Psoas muscle (tissue), 7 donors: ENCODE measurements at regions not wholly inside any gene's neighbourhood (a gene's known extent, or its start where the extent isn't known, plus 50 kb on each side); places are given as distances from the start of the nearest gene placed in this dataset.
"Not testable (repeated sequence)": the region's sequence is repeated elsewhere in the genome, so short reads cannot be mapped to it uniquely, and the experiment has no call there.

Source experiments
- ATAC-seq, 4 donors: fragments of 200-7000 bp; cut with Tn5 transposase; one replicate each; pipeline ENCODE4 v1.9.1; 2020; ENCODE audit warnings: moderate library complexity in 3 of 4, mild to moderate bottlenecking in 2 of 4
- DNase-seq, 2 donors: peaks; one replicate each; pipeline ENCODE4 v3.0.0-alpha.2; 2020
- H3K27ac ChIP-seq: fragments of 200-600 bp; one replicate; pipeline ENCODE4 v1.8.0; 2022
- H3K27me3 ChIP-seq, 3 donors: fragments of 200-600 bp in 1 of 3; one replicate each; pipeline versions ENCODE4 v1.6.1 to v1.8.0; 2013 to 2022; ENCODE audit warnings: low read length in 2 of 3, mild to moderate bottlenecking in 2 of 3, moderate library complexity in 1 of 3; ENCODE audit not compliant: insufficient read depth in 3 of 3
- H3K36me3 ChIP-seq, 2 donors: fragments of 200-600 bp in 1 of 2; one replicate each; pipeline versions ENCODE4 v1.6.1 to v1.8.0; 2013 to 2022; ENCODE audit warnings: low read depth in 1 of 2, mild to moderate bottlenecking in 1 of 2, moderate library complexity in 1 of 2; ENCODE audit not compliant: insufficient read depth in 1 of 2
- H3K4me1 ChIP-seq: fragments of 200-600 bp; one replicate; pipeline ENCODE4 v1.8.0; 2022
- H3K4me3 ChIP-seq: fragments of 200-600 bp; one replicate; pipeline ENCODE4 v1.8.0; 2022; ENCODE audit warnings: mild to moderate bottlenecking
- H3K9me3 ChIP-seq: fragments of 200-600 bp; one replicate; pipeline ENCODE4 v1.8.0; 2022
- CTCF ChIP-seq: fragments of 200-600 bp; IDR thresholded peaks from one replicate; pipeline ENCODE4 v1.8.0; 2022; ENCODE audit warnings: antibody characterized with exemption
- WGBS, 3 donors: extraction: QIAGEN DNeasy Blood & Tissue Kit; methylation state at CpG; one replicate each; pipeline versions ENCODE4 v1.1.6 to v1.1.7; 2013; 5-methylcytosine and 5-hydroxymethylcytosine counted together
- intact Hi-C, 2 donors: fragments of 100-400 bp; cut with DNase I; formaldehyde crosslinking; loops; one replicate each; pipeline versions ENCODE4 v1.11.0 to v1.14.2; 2022
- donor health status: healthy with polysubstance abuse.
- donor health status: DM: no; HTN: no; CAD: no; lungs with moderate emphysema.
- donor health status: Bipolar disorder and iron deficiency.
- donor health status: healthy.
- donor health status: DM: yes; HTN: yes; CAD: no.
- donor health status: DM: no; HTN: no; CAD: no.
- donor health status: DM: yes; HTN: yes; CAD: no.

GRCh38 chr3:174365796-174366195 lies 493.3 kb upstream of the NAALADL2 start:
- Histone ChIP-seq H3K4me1 (no peaks in the 10 kb centered on the region), H3K9me3 (no peaks in the 10 kb centered on the region), H3K4me3 (no peak overlapping the region), H3K36me3 (no peaks in the 10 kb centered on the region), H3K27ac (no peak overlapping the region), H3K27me3 (no peaks in the 10 kb centered on the region)
- ATAC-seq (no peak), DNase-seq (no peak)
- no peak for TF ChIP-seq CTCF
- intact Hi-C loops = no loop called here
- 89 to 100% (median 91%) methylated on average over 1 of the region's 1 CpG for WGBS, 3 donors

- WGBS, 3 donors = 76 to 88% (median 88%) methylated on average over 5 of the region's 5 CpGs
- H3K36me3 ChIP-seq, ATAC-seq, H3K9me3 ChIP-seq, intact Hi-C loops, H3K4me1 ChIP-seq, DNase-seq, H3K4me3 ChIP-seq, H3K27ac ChIP-seq, H3K27me3 ChIP-seq: not testable (repeated sequence)
These were observed 492.2 kb upstream of the NAALADL2 start for GRCh38 chr3:174366904-174367303.

DNA sequence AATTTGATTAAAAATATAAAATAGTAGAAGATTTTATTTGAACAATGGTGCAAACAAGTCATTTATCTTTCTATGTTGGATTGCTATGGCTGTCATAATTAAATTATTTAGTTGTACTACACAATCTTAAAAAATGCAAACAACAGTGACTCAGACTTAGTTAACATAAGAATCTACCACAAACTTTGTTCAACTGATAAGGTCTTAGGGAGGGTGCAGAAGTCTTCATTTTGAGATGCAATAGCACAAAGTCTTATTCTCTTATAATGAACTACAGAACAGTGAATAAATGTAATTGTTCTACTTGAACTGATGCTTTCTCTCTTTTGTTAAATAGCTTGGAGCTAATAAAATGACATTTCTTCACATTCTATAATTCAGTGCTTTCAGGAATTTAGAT lies 482.8 kb upstream of the NAALADL2 start:
- DNase-seq = no peak
- TF ChIP-seq CTCF = no peak
- ATAC-seq = no peak
- intact Hi-C loops = no loop called here
- Histone ChIP-seq H3K4me1 (no peaks in the 10 kb centered on the region), H3K27ac (no peak overlapping the region), H3K27me3 (no peaks in the 10 kb centered on the region), H3K9me3 (no peaks in the 10 kb centered on the region), H3K36me3 (no peaks in the 10 kb centered on the region), H3K4me3 (no peak overlapping the region)

- Histone ChIP-seq H3K9me3 (no peaks in the 10 kb centered on the region), H3K27ac (no peak overlapping the region), H3K4me1 (no peaks in the 10 kb centered on the region), H3K36me3 (no peaks in the 10 kb centered on the region), H3K27me3 (no peaks in the 10 kb centered on the region), H3K4me3 (no peak overlapping the region)
- no peak for TF ChIP-seq CTCF
- DNase-seq (no peak), ATAC-seq (no peak)
- WGBS, 3 donors = 97 to 98% (median 97%) methylated on average over 32 of the region's 32 CpGs
- intact Hi-C loops = no loop called here
These were observed 482.0 kb upstream of the NAALADL2 start for GRCh38 chr3:174377096-174377495.

DNA sequence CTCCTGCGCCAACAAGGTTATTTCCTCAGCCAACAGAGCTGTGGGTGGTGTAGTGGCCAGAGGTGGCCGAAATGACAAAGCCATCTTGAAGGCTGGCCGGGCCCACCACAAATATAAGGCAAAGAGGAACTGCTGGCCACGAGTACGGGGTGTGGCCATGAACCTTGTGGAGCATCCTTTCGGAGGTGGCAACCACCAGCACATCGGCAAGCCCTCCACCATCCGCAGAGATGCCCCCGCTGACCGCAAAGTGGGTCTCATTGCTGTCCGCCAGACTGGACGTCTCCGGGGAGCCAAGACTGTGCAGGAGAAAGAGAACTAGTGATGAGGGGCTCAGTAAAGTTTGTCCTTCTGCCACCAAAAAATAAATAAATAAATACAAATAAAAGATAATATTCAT lies 481.4 kb upstream of the NAALADL2 start:
- Histone ChIP-seq H3K36me3 (no peaks in the 10 kb centered on the region), H3K27ac (no peak overlapping the region), H3K9me3 (no peaks in the 10 kb centered on the region), H3K4me1 (no peaks in the 10 kb centered on the region), H3K4me3 (no peak overlapping the region), H3K27me3 (no peaks in the 10 kb centered on the region)
- WGBS, 3 donors = 95 to 97% (median 96%) methylated on average over 13 of the region's 13 CpGs
- intact Hi-C loops = no loop called here
- ATAC-seq (no peak), DNase-seq (peak in 1 of 2 donors; percentile 31)
- TF ChIP-seq CTCF = no peak
